CD14-positive monocyte (primary cell): ENCODE measurements at regions not wholly inside any gene's neighbourhood (a gene's known extent, or its start where the extent isn't known, plus 50 kb on each side); places are given as distances from the start of the nearest gene placed in this dataset.
A peak's percentile ranks its signal among the peaks of the same experiment; 100 is the strongest.

Source experiments
- DNase-seq, 3 donors: peaks; one replicate each; pipeline ENCODE4 v3.0.0-alpha.2; 2011 to 2022
- H2AFZ ChIP-seq: 2 replicates; pipeline ENCODE4 v1.6.0; 2012; ENCODE audit warnings: mild to moderate bottlenecking, low read depth, low read length, inconsistent platforms; ENCODE audit not compliant: insufficient read depth, poor library complexity, severe bottlenecking
- H3K27ac ChIP-seq, 2 donors: 1 replicate in 1 of 2; 2 replicates in 1 of 2; pipeline ENCODE4 v1.5.1; 2012 to 2013; ENCODE audit warnings: low read length in 2 of 2, control low read depth in 1 of 2, inconsistent platforms in 1 of 2, low read depth in 1 of 2, mild to moderate bottlenecking in 1 of 2
- H3K27me3 ChIP-seq, 2 donors: one replicate each; pipeline versions ENCODE4 v1.6.0 to v1.6.1; 2011 to 2013; ENCODE audit warnings: low read length in 2 of 2; ENCODE audit not compliant: control insufficient read depth in 2 of 2, insufficient read depth in 2 of 2
- H3K36me3 ChIP-seq, 2 donors: replicated peaks in 1 of 2; 1 replicate in 1 of 2; 2 replicates in 1 of 2; pipeline versions ENCODE4 v1.5.1 to v1.6.1; 2012 to 2013; ENCODE audit warnings: low read length in 2 of 2, control low read depth in 1 of 2, inconsistent platforms in 1 of 2, mild to moderate bottlenecking in 1 of 2; ENCODE audit not compliant: insufficient read depth in 2 of 2, control insufficient read depth in 1 of 2
- H3K4me1 ChIP-seq, 2 donors: 1 replicate in 1 of 2; 2 replicates in 1 of 2; pipeline versions ENCODE4 v1.5.1 to v1.6.1; 2012 to 2013; ENCODE audit warnings: low read length in 2 of 2, control low read depth in 1 of 2, inconsistent platforms in 1 of 2, mild to moderate bottlenecking in 1 of 2, moderate library complexity in 1 of 2; ENCODE audit not compliant: insufficient read depth in 2 of 2, control insufficient read depth in 1 of 2
- H3K4me2 ChIP-seq: replicated peaks from 2 replicates; pipeline ENCODE3; 2012; ENCODE audit warnings: low read length, moderate library complexity, mild to moderate bottlenecking; ENCODE audit not compliant: poor library complexity, severe bottlenecking; ENCODE audit errors: extremely low read depth
- H3K4me3 ChIP-seq, 3 experiments: fragments of 200-600 bp in 1 of 3; sonication (generic) in 1 of 3; replicated peaks in 1 of 3; 1 replicate in 2 of 3; 2 replicates in 1 of 3; pipeline ENCODE4 v1.5.1; 2011 to 2013; ENCODE audit warnings: low read length in 3 of 3, mild to moderate bottlenecking in 3 of 3, control low read depth in 2 of 3, low read depth in 2 of 3, inconsistent platforms in 1 of 3, moderate library complexity in 1 of 3
- H3K79me2 ChIP-seq: 2 replicates; pipeline ENCODE4 v1.6.0; 2012; ENCODE audit warnings: mild to moderate bottlenecking, control low read depth, inconsistent platforms, low read length, moderate library complexity; ENCODE audit not compliant: insufficient read depth
- H3K9ac ChIP-seq: 2 replicates; pipeline ENCODE4 v1.6.0; 2017; ENCODE audit warnings: low read length, mild to moderate bottlenecking; ENCODE audit not compliant: insufficient read depth, poor library complexity, severe bottlenecking
- H3K9me3 ChIP-seq, 2 donors: replicated peaks in 1 of 2; 1 replicate in 1 of 2; 2 replicates in 1 of 2; pipeline versions ENCODE4 v1.5.1 to v1.6.1; 2012 to 2013; ENCODE audit warnings: low read length in 2 of 2, control low read depth in 1 of 2; ENCODE audit not compliant: control insufficient read depth in 1 of 2, insufficient read depth in 1 of 2
- H4K20me1 ChIP-seq: 2 replicates; pipeline ENCODE4 v1.6.0; 2012; ENCODE audit warnings: mild to moderate bottlenecking, low read length, control low read depth, moderate library complexity; ENCODE audit not compliant: insufficient read depth
- H3K27ac Mint-ChIP-seq, 7 donors: one replicate each; pipeline ENCODE4 v1.8.0; 2020; ENCODE audit warnings: mild to moderate bottlenecking in 7 of 7, mixed read lengths in 7 of 7, moderate library complexity in 6 of 7, inconsistent platforms in 2 of 7
- H3K27me3 Mint-ChIP-seq, 3 donors: one replicate each; pipeline ENCODE4 v1.8.0; 2021 to 2022; ENCODE audit warnings: low read depth in 3 of 3, mild to moderate bottlenecking in 3 of 3, mixed read lengths in 3 of 3, moderate library complexity in 3 of 3, inconsistent platforms in 1 of 3
- H3K36me3 Mint-ChIP-seq, 2 donors: one replicate each; pipeline ENCODE4 v1.8.0; 2020; ENCODE audit warnings: mixed read lengths in 2 of 2, inconsistent platforms in 1 of 2, mild to moderate bottlenecking in 1 of 2
- H3K4me1 Mint-ChIP-seq: one replicate; pipeline ENCODE4 v1.8.0; 2020; ENCODE audit warnings: mild to moderate bottlenecking, mixed read lengths
- H3K4me3 Mint-ChIP-seq, 2 donors: one replicate each; pipeline ENCODE4 v1.8.0; 2020; ENCODE audit warnings: mild to moderate bottlenecking in 2 of 2, mixed read lengths in 2 of 2, moderate library complexity in 1 of 2
- H3K9me3 Mint-ChIP-seq, 7 donors: one replicate each; pipeline ENCODE4 v1.8.0; 2020 to 2022; ENCODE audit warnings: mixed read lengths in 7 of 7, mild to moderate bottlenecking in 6 of 7, moderate library complexity in 6 of 7, inconsistent platforms in 2 of 7
- WGBS: methylation state at CpG from one replicate; pipeline ENCODE4 v1.1.5; 2013; ENCODE audit warnings: missing lambda C conversion rate; ENCODE audit not compliant: insufficient coverage; 5-methylcytosine and 5-hydroxymethylcytosine counted together
- intact Hi-C, 2 donors: fragments of 100-400 bp; cut with micrococcal nuclease; formaldehyde crosslinking; loops; one replicate each; pipeline versions ENCODE4 v1.15.0 to v1.15.1; 2023
- TF ChIP-seq, protein P1 (sequence below): fragments of 200-600 bp; IDR thresholded peaks from one replicate; pipeline ENCODE4 v1.8.0; 2022; ENCODE audit warnings: antibody characterized with exemption, mild to moderate bottlenecking

DNA sequence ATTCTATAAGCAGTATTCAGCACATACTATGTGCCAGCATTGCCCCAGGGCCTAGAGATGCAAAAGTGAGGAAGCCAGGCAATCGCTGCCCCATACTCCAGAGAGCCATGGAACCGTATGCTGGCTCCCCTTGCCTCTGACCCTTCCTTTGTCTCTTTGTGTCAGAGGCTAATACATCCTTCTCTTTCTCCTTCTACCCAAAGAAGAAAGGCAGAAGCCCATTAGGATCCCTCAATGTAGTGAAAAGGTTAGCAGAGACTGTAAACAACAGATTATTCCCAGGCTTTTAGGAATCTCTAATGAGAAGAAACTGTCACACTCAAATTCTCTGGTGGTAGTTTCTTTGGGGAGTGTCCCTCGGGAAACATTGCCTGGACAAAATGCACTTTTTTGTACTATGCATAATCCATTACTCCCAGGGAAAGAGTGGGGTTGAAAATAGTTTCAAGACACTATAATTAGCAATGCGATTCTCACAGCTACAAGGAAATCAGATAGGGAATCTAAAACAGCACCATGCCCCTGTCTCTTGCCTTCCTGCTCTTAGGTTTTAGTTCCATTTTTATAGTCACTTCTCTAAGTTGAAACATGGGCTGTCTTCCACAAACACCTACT, 325.2 kb upstream of the CNR1 start:
- no peak overlapping the region for H3K27ac ChIP-seq
- TF ChIP-seq, protein P1, sequence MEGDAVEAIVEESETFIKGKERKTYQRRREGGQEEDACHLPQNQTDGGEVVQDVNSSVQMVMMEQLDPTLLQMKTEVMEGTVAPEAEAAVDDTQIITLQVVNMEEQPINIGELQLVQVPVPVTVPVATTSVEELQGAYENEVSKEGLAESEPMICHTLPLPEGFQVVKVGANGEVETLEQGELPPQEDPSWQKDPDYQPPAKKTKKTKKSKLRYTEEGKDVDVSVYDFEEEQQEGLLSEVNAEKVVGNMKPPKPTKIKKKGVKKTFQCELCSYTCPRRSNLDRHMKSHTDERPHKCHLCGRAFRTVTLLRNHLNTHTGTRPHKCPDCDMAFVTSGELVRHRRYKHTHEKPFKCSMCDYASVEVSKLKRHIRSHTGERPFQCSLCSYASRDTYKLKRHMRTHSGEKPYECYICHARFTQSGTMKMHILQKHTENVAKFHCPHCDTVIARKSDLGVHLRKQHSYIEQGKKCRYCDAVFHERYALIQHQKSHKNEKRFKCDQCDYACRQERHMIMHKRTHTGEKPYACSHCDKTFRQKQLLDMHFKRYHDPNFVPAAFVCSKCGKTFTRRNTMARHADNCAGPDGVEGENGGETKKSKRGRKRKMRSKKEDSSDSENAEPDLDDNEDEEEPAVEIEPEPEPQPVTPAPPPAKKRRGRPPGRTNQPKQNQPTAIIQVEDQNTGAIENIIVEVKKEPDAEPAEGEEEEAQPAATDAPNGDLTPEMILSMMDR = no peak
- H3K79me2 ChIP-seq = no peaks in the 10 kb centered on the region
- no peak overlapping the region for H2AFZ ChIP-seq
- DNase-seq = no peak
- H4K20me1 ChIP-seq = no peaks in the 10 kb centered on the region
- no peaks in the 10 kb centered on the region for H3K36me3 Mint-ChIP-seq
- H3K4me3 Mint-ChIP-seq = no peak overlapping the region
- peaks cover 3 to 23% (median 9%) of the 10 kb centered on the region in 7 donors for H3K9me3 Mint-ChIP-seq
- H3K9ac ChIP-seq = no peak overlapping the region
- no peaks in the 10 kb centered on the region for H3K27me3 ChIP-seq
- intact Hi-C loops = no loop called here
- no peak overlapping the region for H3K4me3 ChIP-seq
- no peaks in the 10 kb centered on the region for H3K36me3 ChIP-seq
- H3K27me3 Mint-ChIP-seq = no peaks in the 10 kb centered on the region
- 100% methylated on average over 1 of the region's 4 CpGs for WGBS
- H3K27ac Mint-ChIP-seq = peak overlapping the region in 2 of 7 donors; percentile 19 to 24
- H3K4me1 ChIP-seq = peaks cover 0 to 23% of the 10 kb centered on the region in 2 donors
- H3K9me3 ChIP-seq = no peaks in the 10 kb centered on the region
- peaks cover 6% of the 10 kb centered on the region for H3K4me1 Mint-ChIP-seq
- no peak overlapping the region for H3K4me2 ChIP-seq

DNA sequence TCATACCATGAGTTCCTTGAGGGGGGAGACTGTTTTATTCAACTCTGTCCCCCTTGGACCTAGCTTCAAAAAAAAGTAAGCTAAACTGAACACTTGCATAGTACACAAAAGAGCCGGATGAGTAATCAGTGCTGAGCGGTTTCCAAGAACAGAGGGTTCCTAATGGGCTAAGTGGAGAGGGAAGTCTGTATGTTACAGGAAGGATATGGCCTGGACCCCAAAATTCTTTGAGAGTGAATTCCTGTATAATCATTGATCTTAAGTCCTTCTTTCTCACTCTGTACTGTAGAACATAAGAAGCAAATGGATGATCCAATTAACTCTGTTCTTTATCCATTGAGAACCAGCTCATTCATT, 324.7 kb upstream of the CNR1 start:
- H2AFZ ChIP-seq = no peak overlapping the region
- H3K27me3 ChIP-seq = no peaks in the 10 kb centered on the region
- H3K9ac ChIP-seq = no peak overlapping the region
- no peaks in the 10 kb centered on the region for H3K79me2 ChIP-seq
- intact Hi-C loops = no loop called here
- no peaks in the 10 kb centered on the region for H3K36me3 ChIP-seq
- Mint-ChIP-seq H3K4me1 (peaks cover 6% of the 10 kb centered on the region), H3K36me3 (no peaks in the 10 kb centered on the region), H3K27me3 (no peaks in the 10 kb centered on the region), H3K27ac (no peak overlapping the region), H3K9me3 (peaks cover 3 to 23% (median 10%) of the 10 kb centered on the region in 7 donors), H3K4me3 (no peak overlapping the region)
- no peaks in the 10 kb centered on the region for H3K9me3 ChIP-seq
- TF ChIP-seq, protein P1 = no peak
- WGBS = no CpG with 5 or more reads among the region's 2 CpGs
- no peak overlapping the region for H3K4me2 ChIP-seq
- no peak for DNase-seq
- H3K27ac ChIP-seq = no peak overlapping the region
- H3K4me3 ChIP-seq = no peak overlapping the region
- peaks cover 0 to 24% of the 10 kb centered on the region in 2 donors for H3K4me1 ChIP-seq
- no peaks in the 10 kb centered on the region for H4K20me1 ChIP-seq
